Left ventricle myocardium inferior (tissue), 1 donor: ENCODE measurements at regions not wholly inside any gene's neighbourhood (a gene's known extent, or its start where the extent isn't known, plus 50 kb on each side); places are given as distances from the start of the nearest gene placed in this dataset.

Experiments
- DNase-seq: peaks from one replicate; pipeline ENCODE4 v3.0.0-alpha.2; 2020
- H3K27ac ChIP-seq: fragments of 200-600 bp; replicated peaks from 2 replicates; pipeline ENCODE4 v1.8.0; 2021
- H3K27me3 ChIP-seq: fragments of 200-600 bp; 2 replicates; pipeline ENCODE4 v1.8.0; 2021; ENCODE audit warnings: low read depth
- H3K36me3 ChIP-seq: fragments of 200-600 bp; 2 replicates; pipeline ENCODE4 v1.8.0; 2021
- H3K4me1 ChIP-seq: fragments of 200-600 bp; 2 replicates; pipeline ENCODE4 v1.8.0; 2021
- H3K4me3 ChIP-seq: fragments of 200-600 bp; 2 replicates; pipeline ENCODE4 v1.8.0; 2021; ENCODE audit warnings: mild to moderate bottlenecking, moderate library complexity
- H3K9me3 ChIP-seq: fragments of 200-600 bp; replicated peaks from 2 replicates; pipeline ENCODE4 v1.8.0; 2021
- intact Hi-C: fragments of 100-400 bp; cut with micrococcal nuclease; formaldehyde crosslinking; loops from one replicate; pipeline ENCODE4 v1.11.0; 2022
- TF ChIP-seq, protein P1 (sequence below): fragments of 200-600 bp; IDR thresholded peaks from 2 replicates; pipeline ENCODE4 v1.8.0; 2021; ENCODE audit warnings: antibody characterized with exemption, mild to moderate bottlenecking, borderline replicate concordance
- donor health status: DM: no; HTN: yes; CAD: no; lungs with severe emphysema.

DNA sequence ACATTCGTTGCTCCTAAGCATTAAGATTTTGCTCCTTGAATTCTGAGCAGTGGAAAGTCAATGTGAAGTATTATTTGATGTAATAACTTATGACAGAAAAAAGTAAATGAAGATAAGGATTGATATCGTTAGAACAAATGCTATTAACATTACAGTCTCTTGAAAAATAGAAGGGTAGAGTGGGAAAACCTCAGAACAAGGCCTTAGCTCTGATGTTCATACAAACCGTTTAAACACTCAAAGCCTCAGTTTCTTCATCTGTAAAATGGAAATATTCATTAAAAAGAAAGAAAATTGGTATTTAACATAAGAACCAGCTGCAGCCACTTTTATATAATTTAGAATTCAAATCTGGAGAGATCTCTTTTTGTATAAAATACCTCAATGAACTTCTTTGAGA, 250.4 kb upstream of the NCKAP5 start:
- no peak overlapping the region for H3K4me3 ChIP-seq
- no peaks in the 10 kb centered on the region for H3K27me3 ChIP-seq
- TF ChIP-seq, protein P1, sequence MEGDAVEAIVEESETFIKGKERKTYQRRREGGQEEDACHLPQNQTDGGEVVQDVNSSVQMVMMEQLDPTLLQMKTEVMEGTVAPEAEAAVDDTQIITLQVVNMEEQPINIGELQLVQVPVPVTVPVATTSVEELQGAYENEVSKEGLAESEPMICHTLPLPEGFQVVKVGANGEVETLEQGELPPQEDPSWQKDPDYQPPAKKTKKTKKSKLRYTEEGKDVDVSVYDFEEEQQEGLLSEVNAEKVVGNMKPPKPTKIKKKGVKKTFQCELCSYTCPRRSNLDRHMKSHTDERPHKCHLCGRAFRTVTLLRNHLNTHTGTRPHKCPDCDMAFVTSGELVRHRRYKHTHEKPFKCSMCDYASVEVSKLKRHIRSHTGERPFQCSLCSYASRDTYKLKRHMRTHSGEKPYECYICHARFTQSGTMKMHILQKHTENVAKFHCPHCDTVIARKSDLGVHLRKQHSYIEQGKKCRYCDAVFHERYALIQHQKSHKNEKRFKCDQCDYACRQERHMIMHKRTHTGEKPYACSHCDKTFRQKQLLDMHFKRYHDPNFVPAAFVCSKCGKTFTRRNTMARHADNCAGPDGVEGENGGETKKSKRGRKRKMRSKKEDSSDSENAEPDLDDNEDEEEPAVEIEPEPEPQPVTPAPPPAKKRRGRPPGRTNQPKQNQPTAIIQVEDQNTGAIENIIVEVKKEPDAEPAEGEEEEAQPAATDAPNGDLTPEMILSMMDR, result no peak
- DNase-seq, result no peak
- no peaks in the 10 kb centered on the region for H3K36me3 ChIP-seq
- intact Hi-C loops, result no loop called here
- H3K9me3 ChIP-seq, result no peaks in the 10 kb centered on the region
- H3K27ac ChIP-seq, result no peak overlapping the region
- H3K4me1 ChIP-seq, result peaks cover 11% of the 10 kb centered on the region

- no peak for DNase-seq
- TF ChIP-seq, protein P1, result no peak
- intact Hi-C loops, result no loop called here
- no peaks in the 10 kb centered on the region for H3K36me3 ChIP-seq
- peaks cover 11% of the 10 kb centered on the region for H3K4me1 ChIP-seq
- H3K27ac ChIP-seq, result no peak overlapping the region
- no peaks in the 10 kb centered on the region for H3K9me3 ChIP-seq
- no peaks in the 10 kb centered on the region for H3K27me3 ChIP-seq
- no peak overlapping the region for H3K4me3 ChIP-seq
Observed at GRCh38 chr2:133819906-133820305, 251.6 kb upstream of the NCKAP5 start.

DNA sequence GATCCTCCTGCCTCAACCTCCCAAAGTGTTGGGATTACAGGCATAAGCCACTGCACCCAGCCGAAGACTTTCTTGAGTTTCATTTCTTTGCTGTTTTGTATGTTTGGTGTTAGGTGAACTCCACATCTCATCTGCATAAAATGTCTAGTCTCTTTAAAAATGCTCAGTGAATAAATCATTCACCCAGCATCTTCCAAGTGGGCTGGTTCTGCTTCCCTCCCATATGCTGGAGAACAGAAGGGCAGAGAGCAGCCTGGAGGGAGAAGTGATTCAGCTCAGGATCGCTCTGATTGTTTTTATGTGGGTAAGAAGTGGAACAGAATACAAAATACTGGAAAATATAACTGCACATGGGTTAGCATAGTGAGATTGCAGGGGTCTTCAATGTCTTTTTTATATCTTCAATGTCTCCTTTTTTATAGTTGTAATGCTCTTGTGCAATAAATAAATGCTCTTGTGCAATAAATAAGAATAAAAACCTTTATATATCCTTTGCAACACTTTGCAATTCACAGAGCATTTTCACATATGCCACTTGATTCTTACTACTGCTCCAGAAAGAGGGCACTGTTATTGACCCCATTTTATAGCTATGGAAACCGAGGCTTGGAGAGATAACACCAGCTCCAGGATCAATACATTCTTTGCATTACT, 253.0 kb upstream of the NCKAP5 start:
- Histone ChIP-seq H3K27ac (no peak overlapping the region), H3K36me3 (no peaks in the 10 kb centered on the region), H3K27me3 (no peaks in the 10 kb centered on the region), H3K4me1 (peaks cover 11% of the 10 kb centered on the region), H3K4me3 (no peak overlapping the region), H3K9me3 (peaks cover 4% of the 10 kb centered on the region)
- TF ChIP-seq, protein P1, result no peak
- intact Hi-C loops, result no loop called here
- DNase-seq, result no peak

DNA sequence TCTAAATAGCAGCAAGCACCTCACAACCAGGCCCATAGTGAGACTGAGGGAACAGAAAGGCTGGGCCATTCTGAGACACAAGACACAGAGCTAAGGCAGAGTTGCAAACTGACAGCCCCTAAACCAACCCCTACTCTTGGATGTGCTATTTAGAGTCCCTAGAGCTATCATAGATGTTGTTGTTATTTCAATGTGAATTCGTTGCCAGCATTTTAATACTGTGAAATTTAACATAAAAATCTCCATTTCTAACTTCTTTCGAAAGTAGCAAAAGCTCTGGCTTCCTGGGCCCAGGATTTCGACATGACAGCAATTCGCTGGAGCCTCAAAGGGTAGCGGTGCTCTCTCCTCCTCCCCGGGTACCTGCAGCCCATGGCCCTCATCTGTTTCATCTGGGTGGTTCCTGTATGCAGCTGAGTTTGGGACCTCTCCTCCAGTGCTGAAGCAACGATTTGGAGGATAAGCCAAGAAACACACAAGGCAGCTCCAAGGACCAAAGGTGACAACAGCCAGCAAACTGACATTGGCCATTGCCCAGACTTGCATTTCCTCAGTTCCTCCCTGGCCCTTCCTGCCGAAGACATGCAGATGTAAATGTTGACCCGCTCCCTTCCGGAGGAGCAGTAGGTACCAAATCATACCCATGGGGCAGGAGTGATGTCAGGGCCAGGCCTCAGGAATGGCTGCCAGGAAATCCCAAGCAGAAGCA, 254.4 kb upstream of the NCKAP5 start:
- DNase-seq, result no peak

GRCh38 chr2:133823226-133823550, 254.9 kb upstream of the NCKAP5 start:
- Histone ChIP-seq H3K27ac (no peak overlapping the region), H3K4me1 (peaks cover 4% of the 10 kb centered on the region), H3K9me3 (peaks cover 4% of the 10 kb centered on the region), H3K27me3 (no peaks in the 10 kb centered on the region), H3K36me3 (no peaks in the 10 kb centered on the region), H3K4me3 (no peak overlapping the region)
- intact Hi-C loops, result no loop called here
- TF ChIP-seq, protein P1, result no peak
- DNase-seq, result no peak

More for the DNA sequence above, 254.4 kb upstream of the NCKAP5 start:
- TF ChIP-seq, protein P1, result no peak
- Histone ChIP-seq H3K27me3 (no peaks in the 10 kb centered on the region), H3K4me3 (no peak overlapping the region), H3K36me3 (no peaks in the 10 kb centered on the region), H3K27ac (no peak overlapping the region), H3K9me3 (peaks cover 4% of the 10 kb centered on the region), H3K4me1 (peaks cover 10% of the 10 kb centered on the region)
- intact Hi-C loops, result no loop called here
